ENCODE measurements at regions not wholly inside any gene's neighbourhood (a gene's known extent, or its start where the extent isn't known, plus 50 kb on each side); places are given as distances from the start of the nearest gene placed in this dataset.
A peak's percentile ranks its signal among the peaks of the same experiment; 100 is the strongest.

DNA sequence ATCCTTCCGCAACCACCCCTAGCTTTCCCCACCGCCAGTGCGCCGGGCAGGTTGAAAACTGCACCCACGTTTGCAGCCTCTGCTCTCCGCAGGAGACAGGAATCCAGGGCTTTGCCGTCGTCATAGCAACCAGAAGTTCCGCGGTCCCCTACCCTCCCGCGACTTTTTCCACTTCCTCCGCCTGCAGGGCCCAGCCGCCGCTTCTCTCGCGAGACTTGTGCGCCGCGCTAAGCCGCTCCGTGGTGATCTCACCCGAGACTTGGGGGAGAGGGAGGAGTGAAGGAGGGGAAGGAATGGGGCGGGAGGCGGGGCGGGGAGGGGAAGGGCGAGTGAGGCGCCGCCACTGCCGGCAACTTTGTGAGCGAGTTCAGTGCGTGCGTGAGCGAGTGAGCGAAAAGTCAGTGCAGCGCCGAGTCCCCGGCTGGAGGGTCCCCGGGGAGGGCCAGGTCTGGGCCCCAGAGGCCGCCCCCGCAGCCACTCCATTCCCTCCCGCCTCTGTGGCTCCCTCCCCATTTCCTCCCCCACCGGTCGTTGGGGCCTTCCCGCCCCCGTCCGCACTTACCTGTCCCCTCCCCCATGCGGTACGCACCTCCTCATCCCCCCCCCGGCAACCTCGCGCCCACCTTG lies 413.0 kb downstream of the PCNX1 start, which contains the start of gene SIPA1L1:
- TF ChIP-seq, protein P1, sequence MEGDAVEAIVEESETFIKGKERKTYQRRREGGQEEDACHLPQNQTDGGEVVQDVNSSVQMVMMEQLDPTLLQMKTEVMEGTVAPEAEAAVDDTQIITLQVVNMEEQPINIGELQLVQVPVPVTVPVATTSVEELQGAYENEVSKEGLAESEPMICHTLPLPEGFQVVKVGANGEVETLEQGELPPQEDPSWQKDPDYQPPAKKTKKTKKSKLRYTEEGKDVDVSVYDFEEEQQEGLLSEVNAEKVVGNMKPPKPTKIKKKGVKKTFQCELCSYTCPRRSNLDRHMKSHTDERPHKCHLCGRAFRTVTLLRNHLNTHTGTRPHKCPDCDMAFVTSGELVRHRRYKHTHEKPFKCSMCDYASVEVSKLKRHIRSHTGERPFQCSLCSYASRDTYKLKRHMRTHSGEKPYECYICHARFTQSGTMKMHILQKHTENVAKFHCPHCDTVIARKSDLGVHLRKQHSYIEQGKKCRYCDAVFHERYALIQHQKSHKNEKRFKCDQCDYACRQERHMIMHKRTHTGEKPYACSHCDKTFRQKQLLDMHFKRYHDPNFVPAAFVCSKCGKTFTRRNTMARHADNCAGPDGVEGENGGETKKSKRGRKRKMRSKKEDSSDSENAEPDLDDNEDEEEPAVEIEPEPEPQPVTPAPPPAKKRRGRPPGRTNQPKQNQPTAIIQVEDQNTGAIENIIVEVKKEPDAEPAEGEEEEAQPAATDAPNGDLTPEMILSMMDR (IDR thresholded peaks at IDR 0.05), result peak in 2 of 6 experiments; percentile 25
- peak; percentile 69 to 87 for TF ChIP-seq POLR2A (IDR thresholded peaks at IDR 0.05)
